ENCODE measurements at regions not wholly inside any gene's neighbourhood (a gene's known extent, or its start where the extent isn't known, plus 50 kb on each side); places are given as distances from the start of the nearest gene placed in this dataset.

DNA sequence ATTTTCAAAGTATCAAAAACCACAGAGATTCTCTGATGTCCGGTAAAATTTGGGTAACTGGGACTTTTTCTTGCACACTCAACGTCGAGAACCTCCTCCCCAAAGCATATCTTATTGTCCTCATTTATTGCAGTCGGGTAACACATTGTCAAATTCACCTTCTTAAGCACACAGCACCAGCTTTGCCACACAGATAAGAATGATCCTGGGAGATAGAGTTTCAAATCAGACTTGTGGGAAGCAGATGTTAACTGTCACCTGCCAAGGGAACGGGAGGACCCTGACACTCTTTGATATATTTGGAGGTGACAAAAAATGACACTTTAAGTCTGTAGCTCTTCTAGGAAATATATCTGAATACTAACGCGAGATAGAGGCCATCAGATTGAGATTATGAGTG lies 282.1 kb upstream of the BMP2 start:
- FAIRE-seq (no peak), DNase-seq (ENCODE audit: low read depth, low spot score) (no peak), ATAC-seq (no peak)
- Histone ChIP-seq H3K4me3 (no peak overlapping the region), H4K20me1 (ENCODE audit: control insufficient read depth, insufficient read depth) (no peaks in the 10 kb centered on the region), H3K27ac (ENCODE audit: control insufficient read depth, insufficient read depth) (no peak overlapping the region), H3K36me3 (ENCODE audit: control insufficient read depth in 2 of 2, insufficient read depth in 2 of 2, low read length in 1 of 2) (no peaks in the 10 kb centered on the region), H3K9me3 (replicated peaks; ENCODE audit: control insufficient read depth, insufficient read depth, low read length) (no peaks in the 10 kb centered on the region), H3K4me1 (ENCODE audit: control insufficient read depth, insufficient read depth, low read length) (no peaks in the 10 kb centered on the region), H3K79me2 (ENCODE audit: control insufficient read depth, insufficient read depth, low read length) (no peaks in the 10 kb centered on the region), H3K4me2 (ENCODE audit: control insufficient read depth, insufficient read depth) (no peak overlapping the region), H3K9ac (ENCODE audit: control insufficient read depth, insufficient read depth, low read length) (no peak overlapping the region), H2AFZ (ENCODE audit: control insufficient read depth, low read depth, low read length) (no peak overlapping the region), H3K27me3 (replicated peaks in 1 of 2; ENCODE audit: control insufficient read depth in 2 of 2, insufficient read depth in 2 of 2, low read length in 1 of 2) (no peaks in the 10 kb centered on the region; a peak in 1 of 4 replicates)
- in situ Hi-C loops (cut with MboI) (no loop called here), intact Hi-C loops (cut with micrococcal nuclease; ENCODE audit: unreplicated experiment) (no loop called here)
- ChIA-PET RAD21 (ENCODE audit: unreplicated experiment) (no interaction called here), CTCF (no interaction called here), SMC1A (ENCODE audit: uncharacterized antibody, unreplicated experiment) (no interaction called here), POLR2A (interaction anchor here (0.6 kb wide), 2 partner anchors 412 to 429 kb away, joined by 3 to 4 read pairs; no protein-coding TSS in a partner anchor)
- no TSS peak for BruUV-seq (replicated peaks)
- WGBS (ENCODE audit: insufficient coverage, insufficient replicate concordance, low lambda C conversion rate, missing lambda C conversion rate): 11% methylated on average over 7 of the region's 7 CpGs
- TF ChIP-seq NFYB (IDR thresholded peaks at IDR 0.05; ENCODE audit: insufficient read depth, low read depth, low read length) (no peak), FOXM1 (IDR thresholded peaks at IDR 0.05; ENCODE audit: low read depth, low read length) (no peak), MTA3 (IDR thresholded peaks at IDR 0.05; ENCODE audit: borderline replicate concordance, low read length) (no peak), ZZZ3 (IDR thresholded peaks at IDR 0.05; ENCODE audit: control insufficient read depth, insufficient read length, low read depth) (no peak), BCL3 (IDR thresholded peaks at IDR 0.05; ENCODE audit: borderline replicate concordance, insufficient read depth, low read depth, low read length, poor library complexity, severe bottlenecking) (no peak), JUND (IDR thresholded peaks at IDR 0.05; ENCODE audit: low read depth, low read length) (no peak), GATAD2B (conservative IDR thresholded peaks at IDR 0.05; ENCODE audit: low read depth) (no peak), LARP7 (IDR thresholded peaks at IDR 0.05) (no peak), NBN (IDR thresholded peaks at IDR 0.05) (no peak), SMC3 (IDR thresholded peaks at IDR 0.05; ENCODE audit: borderline replicate concordance, low read length) (no peak)
- TF ChIP-seq, protein P1, sequence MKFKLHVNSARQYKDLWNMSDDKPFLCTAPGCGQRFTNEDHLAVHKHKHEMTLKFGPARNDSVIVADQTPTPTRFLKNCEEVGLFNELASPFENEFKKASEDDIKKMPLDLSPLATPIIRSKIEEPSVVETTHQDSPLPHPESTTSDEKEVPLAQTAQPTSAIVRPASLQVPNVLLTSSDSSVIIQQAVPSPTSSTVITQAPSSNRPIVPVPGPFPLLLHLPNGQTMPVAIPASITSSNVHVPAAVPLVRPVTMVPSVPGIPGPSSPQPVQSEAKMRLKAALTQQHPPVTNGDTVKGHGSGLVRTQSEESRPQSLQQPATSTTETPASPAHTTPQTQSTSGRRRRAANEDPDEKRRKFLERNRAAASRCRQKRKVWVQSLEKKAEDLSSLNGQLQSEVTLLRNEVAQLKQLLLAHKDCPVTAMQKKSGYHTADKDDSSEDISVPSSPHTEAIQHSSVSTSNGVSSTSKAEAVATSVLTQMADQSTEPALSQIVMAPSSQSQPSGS (IDR thresholded peaks at IDR 0.05; ENCODE audit: low read length): no peak

Measured in GM12878 (cell line).